GM12878 (cell line): ENCODE measurements at regions not wholly inside any gene's neighbourhood (a gene's known extent, or its start where the extent isn't known, plus 50 kb on each side); places are given as distances from the start of the nearest gene placed in this dataset.

ENCODE experiments used
- ATAC-seq: fragments of 200-7000 bp; cut with Tn5 transposase; 3 replicates; pipeline ENCODE4 v1.9.1; 2020; ENCODE audit warnings: mild to moderate bottlenecking, moderate library complexity
- BruUV-seq: library from RNA; stranded (reverse); fragments of 400-500 nt; replicated peaks from 2 replicates; lab custom pipeline; 2021; lab: Mats Ljungman, UMichigan
- CTCF ChIA-PET: fragments of 300-600 bp; sonication (Branson Sonifier 250); formaldehyde crosslinking; extraction: SDS; loops from one replicate; lab custom pipeline; 2021; ENCODE audit warnings: inconsistent platforms; lab: Yijun Ruan, JAX
- POLR2A ChIA-PET: fragments of 350-600 bp; formaldehyde crosslinking; extraction: SDS; loops from one replicate; lab custom pipeline; 2021; ENCODE audit warnings: inconsistent platforms; lab: Charles Lee
- RAD21 ChIA-PET: fragments of 300-600 bp; sonication (Branson Sonifier 250); formaldehyde crosslinking; loops from one replicate; lab custom pipeline; 2023; ENCODE audit warnings: antibody characterized with exemption; ENCODE audit not compliant: unreplicated experiment; lab: Charles Lee
- SMC1A ChIA-PET: fragments of 300-600 bp; sonication (Branson Sonifier 250); formaldehyde crosslinking; loops from one replicate; lab custom pipeline; 2023; ENCODE audit not compliant: unreplicated experiment, uncharacterized antibody; lab: Charles Lee
- DNase-seq: peaks from one replicate; pipeline ENCODE4 v3.0.0-alpha.2; 2011; ENCODE audit warnings: low read depth, low spot score
- FAIRE-seq: peaks from 3 replicates; lab custom pipeline; 2011; peaks lifted over from hg19 to GRCh38; lab: Jason Lieb, UNC
- H2AFZ ChIP-seq: 2 replicates; pipeline ENCODE4 v1.6.0; 2011; ENCODE audit warnings: low read depth, low read length, control low read depth; ENCODE audit not compliant: control insufficient read depth
- H3K27ac ChIP-seq: 2 replicates; pipeline ENCODE4 v1.5.1; 2011; ENCODE audit warnings: control low read depth; ENCODE audit not compliant: control insufficient read depth, insufficient read depth
- H3K27me3 ChIP-seq, 2 experiments: replicated peaks in 1 of 2; 2 replicates each; pipeline versions ENCODE4 v1.6.0 to v1.6.1; 2011; ENCODE audit warnings: low read length in 1 of 2; ENCODE audit not compliant: control insufficient read depth in 2 of 2, insufficient read depth in 2 of 2
- H3K36me3 ChIP-seq, 2 experiments: 2 replicates each; pipeline ENCODE4 v1.5.1; 2011; ENCODE audit warnings: low read length in 1 of 2; ENCODE audit not compliant: control insufficient read depth in 2 of 2, insufficient read depth in 2 of 2
- H3K4me1 ChIP-seq: 2 replicates; pipeline ENCODE4 v1.6.1; 2011; ENCODE audit warnings: mild to moderate bottlenecking, low read length, moderate library complexity, mixed read lengths; ENCODE audit not compliant: control insufficient read depth, insufficient read depth
- H3K4me2 ChIP-seq: 2 replicates; pipeline ENCODE4 v1.6.0; 2011; ENCODE audit warnings: control low read depth; ENCODE audit not compliant: control insufficient read depth, insufficient read depth
- H3K4me3 ChIP-seq: fragments of 200-600 bp; sonication (generic); 2 replicates; pipeline ENCODE4 v1.5.1; 2016
- H3K79me2 ChIP-seq: 2 replicates; pipeline ENCODE4 v1.6.0; 2011; ENCODE audit warnings: low read length; ENCODE audit not compliant: control insufficient read depth, insufficient read depth
- H3K9ac ChIP-seq: 2 replicates; pipeline ENCODE4 v1.8.0; 2011; ENCODE audit warnings: low read length, control low read depth, mixed read lengths; ENCODE audit not compliant: control insufficient read depth, insufficient read depth
- H3K9me3 ChIP-seq: replicated peaks from 3 replicates; pipeline ENCODE4 v1.5.1; 2011; ENCODE audit warnings: mild to moderate bottlenecking, low read length; ENCODE audit not compliant: control insufficient read depth, insufficient read depth
- H4K20me1 ChIP-seq: 2 replicates; pipeline ENCODE4 v1.6.0; 2011; ENCODE audit not compliant: control insufficient read depth, insufficient read depth
- ESRRA ChIP-seq: IDR thresholded peaks from 2 replicates; pipeline ENCODE4 v1.6.1; 2012; ENCODE audit warnings: mild to moderate bottlenecking, low read length, improper control_type of control experiment
- HDAC2 ChIP-seq: fragments of 200-600 bp; sonication (generic); IDR thresholded peaks from 2 replicates; pipeline ENCODE4 v1.6.1; 2017
- PML ChIP-seq: IDR thresholded peaks from 2 replicates; pipeline ENCODE4 v1.6.1; 2012; ENCODE audit warnings: low read length, inconsistent platforms
- ZSCAN29 ChIP-seq: fragments of 450-650 bp; IDR thresholded peaks from 2 replicates; pipeline ENCODE4 v1.6.1; 2017; ENCODE audit warnings: mild to moderate bottlenecking, moderate library complexity
- WGBS: methylation state at CpG from one replicate; pipeline ENCODE4 v1.1.6; 2016; ENCODE audit warnings: low lambda C conversion rate; ENCODE audit not compliant: insufficient replicate concordance, insufficient coverage; ENCODE audit errors: missing lambda C conversion rate; 5-methylcytosine and 5-hydroxymethylcytosine counted together
- in situ Hi-C: fragments of 300-500 bp; cut with MboI; formaldehyde crosslinking; loops from 9 replicates; pipeline ENCODE4 v1.14.3; 2018; ENCODE audit warnings: mixed read lengths
- intact Hi-C: fragments of 100-400 bp; cut with micrococcal nuclease; formaldehyde crosslinking; loops from one replicate; pipeline ENCODE4 v1.14.2; 2022; ENCODE audit not compliant: unreplicated experiment
- TF ChIP-seq, protein P1 (sequence below): fragments of 450-650 bp; IDR thresholded peaks from 2 replicates; pipeline ENCODE4 v1.6.1; 2018; ENCODE audit warnings: borderline replicate concordance, mild to moderate bottlenecking; ENCODE audit not compliant: partially characterized antibody
- TF ChIP-seq, protein P2 (sequence below): fragments of 450-650 bp; IDR thresholded peaks from 2 replicates; pipeline ENCODE4 v1.6.1; 2017; ENCODE audit warnings: antibody characterized with exemption, mild to moderate bottlenecking, moderate library complexity

DNA sequence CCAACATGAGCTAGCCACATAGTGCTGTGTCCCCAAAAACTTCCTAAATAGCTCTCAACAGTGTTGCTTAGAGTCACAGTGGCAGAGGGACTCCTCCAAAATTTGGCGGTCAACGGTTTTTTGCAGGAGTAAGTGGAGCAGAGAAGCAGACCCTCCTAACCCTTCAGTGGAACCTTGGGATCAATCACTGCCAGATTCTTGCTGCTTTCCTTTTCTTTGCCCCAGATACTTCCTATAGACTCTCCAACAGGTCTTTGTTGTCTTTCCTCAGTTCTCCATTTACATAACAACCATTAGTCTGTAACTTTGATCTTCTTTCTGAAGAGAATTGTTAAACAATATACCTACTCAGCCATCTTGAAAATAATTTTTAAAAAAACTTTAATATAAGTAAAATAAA lies 556.1 kb downstream of the BRINP3 start (continued):
- TF ChIP-seq, protein P1, sequence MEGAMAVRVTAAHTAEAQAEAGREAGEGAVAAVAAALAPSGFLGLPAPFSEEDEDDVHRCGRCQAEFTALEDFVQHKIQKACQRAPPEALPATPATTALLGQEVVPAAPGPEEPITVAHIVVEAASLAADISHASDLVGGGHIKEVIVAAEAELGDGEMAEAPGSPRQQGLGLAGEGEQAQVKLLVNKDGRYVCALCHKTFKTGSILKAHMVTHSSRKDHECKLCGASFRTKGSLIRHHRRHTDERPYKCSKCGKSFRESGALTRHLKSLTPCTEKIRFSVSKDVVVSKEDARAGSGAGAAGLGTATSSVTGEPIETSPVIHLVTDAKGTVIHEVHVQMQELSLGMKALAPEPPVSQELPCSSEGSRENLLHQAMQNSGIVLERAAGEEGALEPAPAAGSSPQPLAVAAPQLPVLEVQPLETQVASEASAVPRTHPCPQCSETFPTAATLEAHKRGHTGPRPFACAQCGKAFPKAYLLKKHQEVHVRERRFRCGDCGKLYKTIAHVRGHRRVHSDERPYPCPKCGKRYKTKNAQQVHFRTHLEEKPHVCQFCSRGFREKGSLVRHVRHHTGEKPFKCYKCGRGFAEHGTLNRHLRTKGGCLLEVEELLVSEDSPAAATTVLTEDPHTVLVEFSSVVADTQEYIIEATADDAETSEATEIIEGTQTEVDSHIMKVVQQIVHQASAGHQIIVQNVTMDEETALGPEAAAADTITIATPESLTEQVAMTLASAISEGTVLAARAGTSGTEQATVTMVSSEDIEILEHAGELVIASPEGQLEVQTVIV, result no peak
- no peak for TF ChIP-seq PML
- TF ChIP-seq, protein P2, sequence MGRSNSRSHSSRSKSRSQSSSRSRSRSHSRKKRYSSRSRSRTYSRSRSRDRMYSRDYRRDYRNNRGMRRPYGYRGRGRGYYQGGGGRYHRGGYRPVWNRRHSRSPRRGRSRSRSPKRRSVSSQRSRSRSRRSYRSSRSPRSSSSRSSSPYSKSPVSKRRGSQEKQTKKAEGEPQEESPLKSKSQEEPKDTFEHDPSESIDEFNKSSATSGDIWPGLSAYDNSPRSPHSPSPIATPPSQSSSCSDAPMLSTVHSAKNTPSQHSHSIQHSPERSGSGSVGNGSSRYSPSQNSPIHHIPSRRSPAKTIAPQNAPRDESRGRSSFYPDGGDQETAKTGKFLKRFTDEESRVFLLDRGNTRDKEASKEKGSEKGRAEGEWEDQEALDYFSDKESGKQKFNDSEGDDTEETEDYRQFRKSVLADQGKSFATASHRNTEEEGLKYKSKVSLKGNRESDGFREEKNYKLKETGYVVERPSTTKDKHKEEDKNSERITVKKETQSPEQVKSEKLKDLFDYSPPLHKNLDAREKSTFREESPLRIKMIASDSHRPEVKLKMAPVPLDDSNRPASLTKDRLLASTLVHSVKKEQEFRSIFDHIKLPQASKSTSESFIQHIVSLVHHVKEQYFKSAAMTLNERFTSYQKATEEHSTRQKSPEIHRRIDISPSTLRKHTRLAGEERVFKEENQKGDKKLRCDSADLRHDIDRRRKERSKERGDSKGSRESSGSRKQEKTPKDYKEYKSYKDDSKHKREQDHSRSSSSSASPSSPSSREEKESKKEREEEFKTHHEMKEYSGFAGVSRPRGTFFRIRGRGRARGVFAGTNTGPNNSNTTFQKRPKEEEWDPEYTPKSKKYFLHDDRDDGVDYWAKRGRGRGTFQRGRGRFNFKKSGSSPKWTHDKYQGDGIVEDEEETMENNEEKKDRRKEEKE, result no peak
- no peak for TF ChIP-seq ZSCAN29

DNA sequence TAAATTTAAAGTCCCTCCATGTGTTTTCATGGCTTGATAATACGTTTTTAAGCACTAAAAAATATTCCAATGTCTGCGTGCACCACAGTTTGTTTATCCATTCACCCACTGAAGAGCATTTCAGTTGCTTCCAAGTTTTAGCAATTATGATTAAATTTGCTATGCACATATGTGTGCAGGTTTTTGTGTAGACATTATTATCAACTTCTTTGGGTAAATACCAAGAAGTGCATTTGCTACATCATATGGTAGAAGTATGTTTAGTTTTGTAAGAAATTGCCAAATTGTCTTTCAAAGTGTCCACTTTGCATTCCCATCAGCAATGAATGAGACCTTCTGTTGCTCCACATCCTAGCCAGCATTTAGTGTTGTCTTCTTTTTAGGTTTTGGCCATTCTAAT lies 550.0 kb downstream of the BRINP3 start:
- no peak overlapping the region for H3K4me2 ChIP-seq
- no peak overlapping the region for H3K4me3 ChIP-seq
- no peaks in the 10 kb centered on the region for H3K9me3 ChIP-seq
- POLR2A ChIA-PET, result no interaction called here
- in situ Hi-C loops, result no loop called here
- no TSS peak for BruUV-seq
- H3K27me3 ChIP-seq, result no peaks in the 10 kb centered on the region
- H3K79me2 ChIP-seq, result no peaks in the 10 kb centered on the region
- CTCF ChIA-PET, result no interaction called here
- no peak overlapping the region for H3K27ac ChIP-seq
- FAIRE-seq, result no peak
- RAD21 ChIA-PET, result no interaction called here
- no peaks in the 10 kb centered on the region for H4K20me1 ChIP-seq
- SMC1A ChIA-PET, result no interaction called here
- H3K9ac ChIP-seq, result no peak overlapping the region
- TF ChIP-seq ESRRA (no peak), HDAC2 (no peak)
- TF ChIP-seq, all 136 proteins: peak for 0
- WGBS, result 0% methylated on average over 2 of the region's 2 CpGs
- intact Hi-C loops, result no loop called here
- ATAC-seq (no peak), DNase-seq (no peak)
- H2AFZ ChIP-seq, result no peak overlapping the region
- H3K4me1 ChIP-seq, result no peaks in the 10 kb centered on the region
- no peaks in the 10 kb centered on the region for H3K36me3 ChIP-seq
